B cell (primary cell): ENCODE measurements at regions not wholly inside any gene's neighbourhood (a gene's known extent, or its start where the extent isn't known, plus 50 kb on each side); places are given as distances from the start of the nearest gene placed in this dataset.

ENCODE experiments used
- ATAC-seq: fragments of 200-7000 bp; cut with Tn5 transposase; one replicate; pipeline ENCODE4 v1.10.0; 2021; ENCODE audit warnings: low read depth, mild to moderate bottlenecking, moderate number of reproducible peaks, moderate library complexity
- CTCF ChIA-PET: fragments of 350-600 bp; sonication (Branson Sonifier 250); formaldehyde crosslinking; loops from one replicate; lab custom pipeline; 2021; ENCODE audit warnings: antibody characterized with exemption, inconsistent platforms; lab: Charles Lee
- POLR2A ChIA-PET: fragments of 350-600 bp; sonication (Branson Sonifier 250); formaldehyde crosslinking; loops from one replicate; lab custom pipeline; 2021; ENCODE audit warnings: antibody characterized with exemption; lab: Charles Lee
- DNase-seq: peaks from one replicate; pipeline ENCODE4 v3.0.0; 2013
- H2AFZ ChIP-seq: 2 replicates; pipeline ENCODE4 v1.6.1; 2012; ENCODE audit warnings: mild to moderate bottlenecking, low read depth, low read length; ENCODE audit not compliant: insufficient read depth, poor library complexity, severe bottlenecking
- H3K27ac ChIP-seq, 2 donors: 1 replicate in 1 of 2; 2 replicates in 1 of 2; pipeline ENCODE4 v1.5.1; 2012 to 2013; ENCODE audit warnings: low read length in 2 of 2, mild to moderate bottlenecking in 2 of 2, moderate library complexity in 1 of 2
- H3K27me3 ChIP-seq, 4 experiments: fragments of 200-600 bp in 1 of 4; sonication (generic) in 1 of 4; replicated peaks in 1 of 4; 1 replicate in 2 of 4; 2 replicates in 2 of 4; pipeline versions ENCODE4 v1.6.1 to v1.7.0; 2013 to 2016; ENCODE audit warnings: low read length in 3 of 4, mild to moderate bottlenecking in 2 of 4, mixed read lengths in 1 of 4, moderate library complexity in 1 of 4; ENCODE audit not compliant: insufficient read depth in 4 of 4, control insufficient read depth in 3 of 4; ENCODE audit errors: control extremely low read depth in 1 of 4
- H3K36me3 ChIP-seq, 2 experiments: replicated peaks in 1 of 2; 1 replicate in 1 of 2; 2 replicates in 1 of 2; pipeline versions ENCODE4 v1.6.1 to v1.7.1; 2013; ENCODE audit warnings: low read length in 1 of 2; ENCODE audit not compliant: insufficient read depth in 2 of 2, control insufficient read depth in 1 of 2; ENCODE audit errors: control extremely low read depth in 1 of 2, extremely low read depth in 1 of 2
- H3K4me1 ChIP-seq, 2 donors: fragments of 200-600 bp in 1 of 2; sonication (generic) in 1 of 2; 1 replicate in 1 of 2; 2 replicates in 1 of 2; pipeline versions ENCODE4 v1.5.1 to v1.6.1; 2013 to 2017; ENCODE audit warnings: low read length in 2 of 2; ENCODE audit not compliant: control insufficient read depth in 2 of 2, insufficient read depth in 2 of 2
- H3K4me2 ChIP-seq: replicated peaks from 2 replicates; pipeline ENCODE3; 2012; ENCODE audit warnings: mild to moderate bottlenecking, low read depth, low read length; ENCODE audit not compliant: poor library complexity, severe bottlenecking
- H3K4me3 ChIP-seq, 5 experiments: fragments of 200-600 bp in 1 of 5; sonication (generic) in 1 of 5; 1 replicate in 3 of 5; 2 replicates in 2 of 5; pipeline versions ENCODE4 v1.5.1 to v1.7.0; 2011 to 2016; ENCODE audit warnings: low read length in 4 of 5, mild to moderate bottlenecking in 4 of 5, low read depth in 2 of 5, control low read depth in 1 of 5, moderate library complexity in 1 of 5; ENCODE audit not compliant: insufficient read depth in 1 of 5; ENCODE audit errors: control extremely low read depth in 1 of 5, extremely low read depth in 1 of 5
- H3K79me2 ChIP-seq: fragments of 200-600 bp; sonication (generic); one replicate; pipeline ENCODE4 v1.6.0; 2016; ENCODE audit warnings: low read length; ENCODE audit not compliant: control insufficient read depth, insufficient read depth
- H3K9ac ChIP-seq: fragments of 200-600 bp; sonication (generic); 2 replicates; pipeline ENCODE4 v1.6.1; 2017; ENCODE audit warnings: mild to moderate bottlenecking, low read length, moderate library complexity
- H3K9me3 ChIP-seq, 3 donors: one replicate each; pipeline versions ENCODE4 v1.6.1 to v1.7.1; 2013; ENCODE audit warnings: low read length in 2 of 3; ENCODE audit not compliant: control insufficient read depth in 2 of 3, insufficient read depth in 1 of 3; ENCODE audit errors: control extremely low read depth in 1 of 3
- H4K20me1 ChIP-seq: 2 replicates; pipeline ENCODE4 v1.6.0; 2012; ENCODE audit warnings: mild to moderate bottlenecking, low read length; ENCODE audit not compliant: insufficient read depth, control insufficient read depth, poor library complexity, severe bottlenecking
- H3K27ac Mint-ChIP-seq: one replicate; pipeline ENCODE4 v1.8.0; 2021; ENCODE audit warnings: mixed read lengths
- H3K27me3 Mint-ChIP-seq: one replicate; pipeline ENCODE4 v1.8.0; 2021; ENCODE audit warnings: mixed read lengths
- H3K4me1 Mint-ChIP-seq: one replicate; pipeline ENCODE4 v1.8.0; 2021; ENCODE audit warnings: mixed read lengths
- H3K4me3 Mint-ChIP-seq: one replicate; pipeline ENCODE4 v1.8.0; 2021; ENCODE audit warnings: mixed read lengths
- H3K9me3 Mint-ChIP-seq: one replicate; pipeline ENCODE4 v1.8.0; 2022; ENCODE audit warnings: mixed read lengths; ENCODE audit not compliant: insufficient read depth
- EZH2 ChIP-seq: IDR thresholded peaks from 2 replicates; pipeline ENCODE4 v1.6.1; 2012; ENCODE audit warnings: borderline replicate concordance, low read depth, mild to moderate bottlenecking, moderate library complexity, low read length; ENCODE audit not compliant: insufficient read depth, poor library complexity, severe bottlenecking
- WGBS: methylation state at CpG from one replicate; pipeline ENCODE4 v1.1.5; 2013; ENCODE audit warnings: missing lambda C conversion rate; ENCODE audit not compliant: insufficient coverage; 5-methylcytosine and 5-hydroxymethylcytosine counted together
- intact Hi-C: fragments of 100-400 bp; cut with micrococcal nuclease; formaldehyde crosslinking; loops from one replicate; pipeline ENCODE4 v1.10.0; 2022
- TF ChIP-seq, protein P1 (sequence below): fragments of 200-600 bp; IDR thresholded peaks from one replicate; pipeline ENCODE4 v1.8.0; 2022; ENCODE audit warnings: antibody characterized with exemption, mild to moderate bottlenecking

DNA sequence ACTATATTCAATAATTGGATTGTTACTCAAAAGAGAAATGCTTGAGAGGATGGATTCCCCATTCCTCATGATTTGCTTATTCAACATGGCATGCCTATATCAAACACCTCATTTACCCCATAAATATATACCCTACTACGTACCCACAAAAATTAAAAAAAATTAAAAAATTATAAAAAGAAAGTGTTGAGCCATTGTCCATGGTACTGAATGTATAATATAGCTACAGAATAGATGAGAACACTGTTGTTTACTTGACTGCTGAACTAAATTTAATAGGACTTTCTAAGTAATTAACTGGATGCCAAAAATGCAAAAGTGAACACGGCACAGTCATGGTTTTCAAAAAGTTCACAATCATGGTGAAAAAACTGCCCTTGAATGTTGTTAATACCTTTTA lies 725.8 kb downstream of the KCTD16 start:
- no peaks in the 10 kb centered on the region for H3K27me3 ChIP-seq
- ChIA-PET POLR2A (no interaction called here), CTCF (no interaction called here)
- no peak overlapping the region for H3K4me3 Mint-ChIP-seq
- no peaks in the 10 kb centered on the region for H3K9me3 ChIP-seq
- H3K9ac ChIP-seq, result no peak overlapping the region
- WGBS, result 100% methylated on average over 1 of the region's 2 CpGs
- intact Hi-C loops, result no loop called here
- no peak overlapping the region for H3K27ac Mint-ChIP-seq
- no peaks in the 10 kb centered on the region for H3K4me1 ChIP-seq
- TF ChIP-seq, protein P1, sequence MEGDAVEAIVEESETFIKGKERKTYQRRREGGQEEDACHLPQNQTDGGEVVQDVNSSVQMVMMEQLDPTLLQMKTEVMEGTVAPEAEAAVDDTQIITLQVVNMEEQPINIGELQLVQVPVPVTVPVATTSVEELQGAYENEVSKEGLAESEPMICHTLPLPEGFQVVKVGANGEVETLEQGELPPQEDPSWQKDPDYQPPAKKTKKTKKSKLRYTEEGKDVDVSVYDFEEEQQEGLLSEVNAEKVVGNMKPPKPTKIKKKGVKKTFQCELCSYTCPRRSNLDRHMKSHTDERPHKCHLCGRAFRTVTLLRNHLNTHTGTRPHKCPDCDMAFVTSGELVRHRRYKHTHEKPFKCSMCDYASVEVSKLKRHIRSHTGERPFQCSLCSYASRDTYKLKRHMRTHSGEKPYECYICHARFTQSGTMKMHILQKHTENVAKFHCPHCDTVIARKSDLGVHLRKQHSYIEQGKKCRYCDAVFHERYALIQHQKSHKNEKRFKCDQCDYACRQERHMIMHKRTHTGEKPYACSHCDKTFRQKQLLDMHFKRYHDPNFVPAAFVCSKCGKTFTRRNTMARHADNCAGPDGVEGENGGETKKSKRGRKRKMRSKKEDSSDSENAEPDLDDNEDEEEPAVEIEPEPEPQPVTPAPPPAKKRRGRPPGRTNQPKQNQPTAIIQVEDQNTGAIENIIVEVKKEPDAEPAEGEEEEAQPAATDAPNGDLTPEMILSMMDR, result no peak
- H3K4me1 Mint-ChIP-seq, result no peaks in the 10 kb centered on the region
- H3K4me2 ChIP-seq, result no peak overlapping the region
- H3K9me3 Mint-ChIP-seq, result no peaks in the 10 kb centered on the region
- no peak overlapping the region for H2AFZ ChIP-seq
- H3K27ac ChIP-seq, result no peak overlapping the region
- no peak for ATAC-seq
- no peaks in the 10 kb centered on the region for H4K20me1 ChIP-seq
- no peak overlapping the region for H3K4me3 ChIP-seq
- H3K27me3 Mint-ChIP-seq, result no peaks in the 10 kb centered on the region
- H3K79me2 ChIP-seq, result no peaks in the 10 kb centered on the region
- DNase-seq, result no peak
- H3K36me3 ChIP-seq, result no peaks in the 10 kb centered on the region

GRCh38 chr5:144886668-144887067 lies 716.0 kb downstream of the KCTD16 start:
- H3K9ac ChIP-seq, result no peak overlapping the region
- no peak overlapping the region for H3K4me2 ChIP-seq
- WGBS, result no CpG with 5 or more reads among the region's 1 CpG
- peaks cover 2% of the 10 kb centered on the region for H3K9me3 Mint-ChIP-seq
- TF ChIP-seq, protein P1, result no peak
- TF ChIP-seq EZH2, result no peak
- ChIA-PET CTCF (no interaction called here), POLR2A (no interaction called here)
- H3K27ac Mint-ChIP-seq, result no peak overlapping the region
- ATAC-seq (no peak), DNase-seq (no peak)
- no peak overlapping the region for H2AFZ ChIP-seq
- no peaks in the 10 kb centered on the region for H3K79me2 ChIP-seq
- H3K9me3 ChIP-seq, result peaks cover 0 to 7% (median 0%) of the 10 kb centered on the region in 3 donors
- no peaks in the 10 kb centered on the region for H4K20me1 ChIP-seq
- H3K36me3 ChIP-seq, result no peaks in the 10 kb centered on the region
- intact Hi-C loops, result no loop called here
- no peaks in the 10 kb centered on the region for H3K4me1 ChIP-seq
- no peak overlapping the region for H3K4me3 Mint-ChIP-seq
- no peak overlapping the region for H3K27ac ChIP-seq
- no peaks in the 10 kb centered on the region for H3K4me1 Mint-ChIP-seq
- no peaks in the 10 kb centered on the region for H3K27me3 ChIP-seq
- H3K27me3 Mint-ChIP-seq, result no peaks in the 10 kb centered on the region
- no peak overlapping the region for H3K4me3 ChIP-seq
